NCI-H524 (cell line): ENCODE measurements at regions not wholly inside any gene's neighbourhood (a gene's known extent, or its start where the extent isn't known, plus 50 kb on each side); places are given as distances from the start of the nearest gene placed in this dataset.
"Not testable (repeated sequence)": the region's sequence is repeated elsewhere in the genome, so short reads cannot be mapped to it uniquely, and the experiment has no call there.

Experiments
- DNase-seq, 2 experiments: peaks; one replicate each; lab custom pipeline; 2025; lab: John Stamatoyannopoulos, UW

DNA sequence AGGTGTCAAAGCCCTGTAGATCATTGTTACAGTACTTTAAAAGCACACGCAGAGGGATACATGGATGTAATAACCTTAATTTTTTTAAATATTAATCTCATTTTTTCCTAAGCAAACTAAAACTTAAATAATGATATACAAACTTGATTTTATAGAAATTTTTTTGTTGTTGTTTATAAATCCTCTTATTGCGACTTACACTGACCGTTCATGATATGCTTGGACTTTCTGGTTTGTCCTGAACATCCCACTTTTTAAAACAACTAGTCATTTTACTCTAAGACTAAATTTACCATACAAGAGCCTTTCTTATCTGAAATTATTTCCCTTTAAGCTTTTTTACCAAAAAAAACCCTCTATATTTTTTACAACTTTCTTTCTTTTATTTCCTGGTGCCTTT lies 2106.0 kb downstream of the PCDH7 start:
- DNase-seq: no peak

DNA sequence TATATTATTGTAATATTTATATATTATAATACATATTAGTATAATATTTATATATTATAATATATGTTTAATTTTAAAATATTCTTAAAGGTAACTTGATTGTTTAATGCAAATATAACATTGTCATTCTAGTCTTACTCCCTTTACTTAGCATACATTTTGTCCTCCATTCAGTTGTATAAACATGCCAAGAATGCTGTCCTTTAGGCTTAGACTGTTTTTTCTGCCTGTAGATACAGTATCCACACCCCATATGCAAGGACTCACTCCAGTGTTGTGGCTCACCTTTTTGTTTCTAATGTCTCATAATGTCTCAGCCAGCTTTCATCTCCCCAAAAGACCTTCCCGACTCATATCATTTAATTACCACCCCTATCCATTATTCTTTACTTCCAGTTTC lies 2110.0 kb downstream of the PCDH7 start:
- DNase-seq: no peak

DNA sequence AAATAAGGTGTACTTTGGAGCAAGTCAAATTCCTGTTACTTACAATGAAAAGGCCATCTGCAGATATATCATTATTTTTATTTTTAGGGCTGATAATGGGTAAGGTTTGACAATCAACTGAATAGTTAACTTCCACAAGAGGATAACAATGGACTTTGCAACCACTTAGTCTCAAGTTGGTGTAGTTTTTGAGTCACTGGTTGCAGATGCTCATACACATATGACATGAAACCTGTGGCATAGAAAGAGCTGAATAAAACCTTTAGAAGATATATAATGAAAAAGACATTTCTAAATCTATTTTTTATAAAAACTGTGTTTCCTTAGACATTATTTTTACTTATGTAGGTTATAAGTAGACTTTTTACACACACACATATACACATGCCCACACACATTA lies 2110.9 kb downstream of the PCDH7 start:
- DNase-seq: no peak

DNA sequence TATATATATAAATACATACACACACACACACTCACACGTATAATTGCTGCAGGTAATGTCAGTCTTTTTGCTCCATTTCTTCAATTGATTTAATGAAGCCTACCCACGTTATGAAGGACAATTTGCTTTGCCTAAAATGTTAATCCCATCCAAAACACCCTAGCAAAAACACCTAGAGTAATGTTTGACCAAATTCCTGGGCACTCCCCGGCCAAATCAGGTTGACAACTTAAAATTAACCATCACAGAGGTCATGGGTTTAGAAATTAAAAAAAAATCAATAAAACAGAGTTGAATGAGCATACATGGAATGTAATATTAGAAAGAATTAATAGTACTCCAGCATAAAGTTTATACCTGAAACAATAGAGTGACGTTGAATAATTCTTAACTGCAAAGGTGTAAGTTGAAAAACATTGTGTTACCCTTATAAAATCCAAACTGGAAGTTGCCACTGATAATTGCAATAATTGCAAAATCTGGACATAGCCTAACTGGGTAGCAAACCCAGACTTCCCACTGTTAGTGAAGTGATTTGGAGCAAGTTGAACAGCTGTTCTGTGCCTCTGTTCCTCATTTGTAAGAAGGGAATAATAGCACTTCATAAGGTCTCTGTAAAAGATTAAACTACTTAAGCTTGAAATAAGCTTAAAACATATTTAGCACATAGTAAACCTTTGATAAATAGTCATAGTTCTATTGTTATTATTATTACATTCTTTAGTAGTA lies 2120.5 kb downstream of the PCDH7 start:
- peak; percentile 42 to 82 for DNase-seq

DNA sequence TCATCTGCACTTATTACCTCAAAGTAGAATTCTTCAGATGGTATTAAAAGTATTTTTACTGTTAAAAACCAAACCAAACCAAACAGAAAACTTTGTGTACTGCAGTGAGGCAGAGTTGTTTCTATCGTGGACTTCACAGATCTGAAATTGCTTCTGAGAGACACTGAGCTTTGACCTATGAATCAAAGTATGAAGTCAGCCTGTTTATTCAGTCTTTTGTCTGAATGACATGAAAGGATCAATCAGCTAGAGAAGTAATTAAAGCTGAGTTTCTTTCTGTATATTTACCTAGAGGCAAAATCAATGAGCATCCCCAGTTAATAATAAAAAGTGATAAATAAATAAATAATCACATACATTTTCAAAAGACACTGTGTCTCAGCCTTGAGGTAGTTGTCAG lies 2121.0 kb downstream of the PCDH7 start:
- peak in 1 of 2 experiments; percentile 50 for DNase-seq

DNA sequence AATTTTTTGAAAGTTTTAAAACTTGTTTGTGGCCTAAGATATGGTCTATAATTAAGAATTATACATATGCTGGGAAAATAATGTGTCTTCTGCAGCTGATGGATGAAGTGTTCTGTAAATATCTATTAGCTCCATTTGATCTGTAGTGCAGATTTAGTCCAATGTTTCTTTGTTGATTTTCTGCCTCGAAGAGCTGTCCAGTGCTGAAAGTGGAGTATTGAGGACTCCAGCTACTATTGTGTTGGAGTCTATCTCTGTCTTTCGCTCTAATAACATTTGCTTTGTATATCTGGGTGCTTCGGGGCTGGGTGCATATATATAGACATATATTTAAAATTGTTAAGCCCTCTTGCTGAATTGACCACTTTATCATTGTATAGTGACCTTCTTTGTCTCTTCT lies 2127.3 kb downstream of the PCDH7 start:
- DNase-seq: no peak

DNA sequence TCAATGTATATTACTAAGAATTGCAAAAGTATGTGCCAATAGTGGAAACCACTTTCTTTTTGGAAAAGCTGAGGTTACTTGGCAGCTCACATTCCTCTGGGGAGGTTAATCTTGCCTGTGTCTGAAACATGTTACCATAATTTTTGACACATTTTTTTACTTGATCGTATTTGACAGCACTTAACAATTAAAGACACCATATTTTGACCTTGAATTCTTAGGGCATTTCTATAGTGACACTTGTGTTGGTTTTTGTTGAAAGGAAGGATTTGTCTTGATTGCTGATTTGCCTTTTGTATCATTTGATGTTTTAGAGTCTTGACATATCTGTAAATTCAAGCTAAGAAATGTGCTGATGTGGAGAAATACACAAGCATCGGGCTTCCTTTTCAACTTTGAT lies 2135.5 kb downstream of the PCDH7 start:
- no peak for DNase-seq

DNA sequence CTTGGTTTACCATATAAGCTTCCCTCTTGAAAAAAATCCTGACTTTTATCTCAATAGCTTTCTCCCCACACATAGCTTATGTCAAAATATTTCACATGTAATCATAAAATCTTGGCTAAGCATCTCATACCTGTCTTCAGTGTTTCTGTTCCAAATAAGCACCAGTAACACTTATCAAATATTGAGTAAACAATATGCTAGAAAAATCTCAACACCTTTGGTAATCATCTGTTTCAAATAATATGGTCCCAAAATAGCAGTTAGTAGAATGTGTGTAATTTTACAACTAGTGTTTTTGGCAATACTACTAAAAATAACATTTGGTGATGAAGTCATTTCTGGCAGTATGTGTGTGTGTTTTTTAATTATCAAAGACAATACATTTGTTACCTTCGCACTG lies 2138.2 kb downstream of the PCDH7 start:
- no peak for DNase-seq

DNA sequence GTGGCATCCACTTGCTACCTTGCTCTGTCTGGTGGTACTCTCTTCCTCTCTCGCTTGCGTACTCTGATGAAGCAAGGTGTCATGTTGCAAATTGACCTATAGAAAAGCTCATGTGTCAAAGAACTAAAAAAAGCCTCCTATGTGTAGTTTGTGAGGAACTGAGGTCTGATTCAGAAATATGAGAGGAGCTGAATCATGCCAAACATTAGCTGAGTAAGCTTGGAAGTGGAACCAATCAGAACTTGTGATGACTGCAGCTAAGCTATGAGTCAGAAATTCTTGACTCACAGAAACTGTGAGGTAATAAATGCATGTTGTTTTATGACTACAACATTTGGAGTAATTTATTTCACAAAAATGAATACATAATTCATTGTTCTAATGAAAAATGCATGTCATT lies 2138.8 kb downstream of the PCDH7 start:
- no peak for DNase-seq

DNA sequence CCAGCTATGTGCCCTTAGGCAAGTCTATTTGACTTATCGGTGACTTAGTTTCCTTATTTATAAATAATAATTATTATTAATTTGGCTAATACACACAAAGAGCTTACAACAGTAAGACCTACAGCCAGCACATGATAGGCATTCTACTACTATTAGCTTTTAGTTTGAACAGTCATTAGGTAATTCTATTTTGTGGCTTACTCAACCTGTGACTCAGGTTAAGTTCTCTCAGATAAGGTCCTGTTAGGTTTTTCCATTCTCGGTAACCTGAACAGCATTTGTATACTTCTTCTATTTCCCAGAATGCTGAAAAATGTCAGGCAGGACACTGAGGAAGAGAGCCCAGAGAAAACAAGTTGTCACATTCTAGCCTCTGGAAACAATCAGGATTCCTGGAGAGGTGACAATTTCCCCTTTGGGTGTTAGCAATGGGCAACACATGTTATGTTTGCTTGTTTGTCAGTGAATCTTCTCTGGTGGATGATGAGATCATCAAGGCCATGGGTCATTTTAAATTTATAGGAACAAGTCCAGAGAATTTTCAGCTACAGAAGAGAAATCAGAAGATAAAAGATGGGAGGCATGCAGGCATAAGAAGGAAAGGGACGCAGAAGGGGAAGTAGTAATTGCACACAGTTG lies 2144.7 kb downstream of the PCDH7 start:
- no peak for DNase-seq

DNA sequence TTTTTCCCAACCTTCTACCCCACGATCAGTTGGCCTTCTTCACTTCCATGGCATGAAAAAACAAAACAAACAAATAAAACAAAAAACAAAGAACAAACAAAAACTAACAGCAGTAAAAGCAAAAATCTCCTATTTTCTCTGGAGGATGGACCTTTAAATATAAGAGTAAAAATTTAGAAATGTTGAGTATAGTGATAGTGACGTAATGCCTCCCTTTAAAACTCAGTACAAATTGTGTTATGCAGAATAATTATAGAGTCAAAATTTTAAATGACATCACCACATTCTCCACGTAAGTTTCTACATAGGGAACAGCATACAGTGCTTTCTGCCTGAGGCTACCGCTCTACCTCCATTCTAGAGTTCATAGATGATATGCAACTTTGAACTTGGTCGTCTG lies 2156.4 kb downstream of the PCDH7 start:
- no peak for DNase-seq

DNA sequence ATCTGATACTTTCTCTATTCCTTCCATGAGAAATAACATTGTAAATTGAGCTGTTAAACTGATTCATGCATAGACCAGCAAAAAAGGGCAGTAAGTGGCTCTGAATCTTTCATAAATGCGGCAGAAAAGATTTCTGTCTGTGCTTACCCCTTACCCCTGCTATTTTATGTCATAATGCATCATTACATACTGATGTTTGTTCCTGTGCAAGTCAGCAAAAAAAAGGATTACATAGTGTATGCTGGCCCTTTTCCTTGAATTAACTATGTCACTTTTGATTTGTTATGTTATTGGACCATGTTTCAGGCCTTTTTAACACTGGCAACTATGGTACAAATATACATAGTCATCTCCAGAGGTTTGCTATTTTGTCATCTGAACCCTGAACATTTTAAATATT lies 2159.7 kb downstream of the PCDH7 start:
- DNase-seq: no peak

DNA sequence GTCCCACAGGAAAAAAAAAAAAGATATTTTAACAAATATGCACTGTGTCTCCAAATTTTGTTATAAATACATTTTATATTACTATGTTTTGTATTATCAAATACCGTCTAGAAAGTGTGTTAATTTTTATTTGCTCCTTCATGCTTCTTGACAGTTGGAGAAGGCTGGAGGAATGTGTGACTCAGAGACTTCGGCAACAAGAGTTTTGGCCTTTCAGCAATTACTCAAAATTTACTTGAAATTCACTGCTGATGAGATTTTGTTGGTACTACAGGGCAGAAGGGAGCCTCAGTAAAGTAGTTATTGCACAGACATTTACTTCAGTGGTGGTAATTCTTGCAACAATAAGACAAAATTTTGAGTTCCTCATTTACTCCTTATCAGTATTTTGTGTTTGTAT lies 2164.0 kb downstream of the PCDH7 start:
- no peak for DNase-seq

DNA sequence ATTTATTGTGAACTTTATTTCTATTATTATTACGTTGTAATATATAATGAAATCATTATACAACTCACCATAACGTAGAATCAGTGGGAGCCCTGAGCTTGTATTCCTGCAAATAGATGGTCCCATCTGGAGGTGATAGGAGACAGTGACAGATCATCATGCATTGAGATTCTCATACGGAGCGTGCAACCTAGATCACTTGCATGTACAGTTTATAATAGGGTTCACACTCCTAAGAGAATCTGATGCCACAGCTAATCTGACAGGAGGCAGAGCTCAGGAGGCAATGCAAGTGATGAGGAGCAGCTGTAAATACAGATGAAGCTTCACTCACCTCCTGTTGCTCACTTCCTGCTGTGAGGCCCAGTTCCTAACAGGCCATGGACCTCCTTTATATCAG lies 2170.2 kb downstream of the PCDH7 start:
- DNase-seq: peak; percentile 0 to 49

DNA sequence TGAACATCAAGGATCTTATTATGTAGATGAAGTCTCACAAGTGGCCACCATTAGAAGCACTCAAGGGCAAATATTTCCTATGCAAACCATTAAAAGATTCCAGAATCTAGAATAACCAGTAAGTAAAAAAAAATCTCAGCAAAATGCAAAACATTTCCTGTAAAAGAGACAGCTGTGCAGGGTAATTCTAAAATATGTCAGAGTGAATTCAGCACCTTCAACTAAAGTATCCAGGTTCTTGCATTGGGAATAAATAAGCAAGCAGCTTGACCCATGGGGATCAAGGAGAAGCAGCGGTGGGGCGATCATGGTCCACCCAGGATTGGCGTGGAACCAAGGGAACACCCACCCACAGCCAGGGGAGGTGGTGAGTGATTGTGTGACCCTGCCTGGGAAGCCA lies 2188.9 kb downstream of the PCDH7 start:
- no peak for DNase-seq

DNA sequence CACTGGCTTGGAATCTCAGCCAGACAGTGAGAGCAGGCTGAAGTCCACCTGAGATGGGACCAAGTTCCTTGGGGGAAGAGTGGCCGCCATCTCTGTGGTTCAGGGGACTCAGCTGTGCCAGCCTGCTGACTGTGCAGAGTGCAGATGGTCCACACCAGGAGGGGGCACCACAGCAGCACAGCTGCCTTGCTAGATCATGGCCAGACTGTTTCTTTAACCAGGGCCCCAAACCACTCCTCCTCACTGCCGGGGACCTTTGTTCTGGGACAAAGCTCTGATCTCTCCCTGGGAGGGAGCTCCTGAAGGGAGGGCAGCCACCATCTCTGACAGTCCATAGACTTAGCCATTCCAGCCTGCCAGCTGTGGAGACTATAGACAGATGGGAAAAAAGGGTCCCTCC lies 2189.6 kb downstream of the PCDH7 start:
- no peak for DNase-seq

DNA sequence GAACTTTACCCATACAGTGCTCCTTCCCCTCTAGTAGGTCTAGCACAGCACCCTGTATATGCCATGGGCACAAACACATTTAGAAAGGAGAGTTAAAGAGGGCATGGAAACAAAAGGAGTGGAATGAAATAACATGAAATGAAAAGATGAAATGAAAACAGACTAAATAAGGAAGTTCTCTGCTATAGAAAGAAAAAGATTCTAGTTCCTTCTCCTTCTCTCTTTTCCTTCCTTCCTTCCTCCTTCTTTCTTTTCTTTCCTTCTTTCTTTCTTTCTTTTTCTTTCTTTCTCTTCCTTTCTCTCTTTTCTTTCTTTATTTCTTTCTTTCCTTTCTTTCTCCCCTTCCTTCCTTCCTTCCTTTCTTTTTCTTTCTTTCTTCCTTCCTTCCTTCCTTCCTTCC lies 2197.4 kb downstream of the PCDH7 start:
- DNase-seq: no peak

DNA sequence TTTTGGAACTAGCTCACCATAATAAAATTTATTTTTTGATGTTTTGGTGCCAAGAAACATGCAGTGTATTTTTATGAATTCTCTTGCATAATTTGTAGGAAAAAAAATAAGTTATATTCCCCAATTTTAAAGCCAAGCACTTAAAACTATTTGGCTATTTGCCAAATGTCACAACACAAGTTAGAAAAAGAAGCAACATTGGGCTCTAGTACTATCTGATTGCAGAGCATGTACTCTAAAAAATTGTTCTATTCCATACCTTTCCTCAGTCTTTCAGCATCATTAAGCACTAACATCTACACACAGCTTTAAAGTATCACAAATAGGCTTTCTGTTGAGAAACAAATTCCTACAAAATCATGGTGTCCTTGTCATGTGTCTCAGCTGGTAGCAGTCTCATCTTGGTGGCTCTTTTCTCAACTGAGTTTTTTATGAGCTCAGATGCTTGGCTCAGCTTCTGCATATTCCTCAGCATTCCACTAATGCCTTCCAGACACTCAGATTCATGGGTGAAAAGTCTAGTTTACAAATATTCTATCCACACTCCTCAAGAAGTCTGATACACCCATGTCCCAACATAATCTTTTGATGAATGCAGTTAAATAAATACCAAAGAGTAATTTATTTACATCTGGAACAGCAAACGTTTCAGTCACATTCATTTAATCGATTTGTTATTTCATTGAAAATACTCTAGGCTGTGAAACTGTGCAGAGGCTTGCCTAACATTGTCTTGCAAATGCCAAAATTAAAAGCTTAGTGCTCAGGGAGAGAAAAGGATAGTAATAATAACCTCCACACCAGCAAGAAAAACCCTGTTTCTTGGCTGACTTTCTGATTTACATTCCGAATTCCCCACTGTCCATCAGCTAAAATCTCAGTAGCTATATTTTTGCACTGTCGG lies 2209.9 kb downstream of the PCDH7 start:
- no peak for DNase-seq

DNA sequence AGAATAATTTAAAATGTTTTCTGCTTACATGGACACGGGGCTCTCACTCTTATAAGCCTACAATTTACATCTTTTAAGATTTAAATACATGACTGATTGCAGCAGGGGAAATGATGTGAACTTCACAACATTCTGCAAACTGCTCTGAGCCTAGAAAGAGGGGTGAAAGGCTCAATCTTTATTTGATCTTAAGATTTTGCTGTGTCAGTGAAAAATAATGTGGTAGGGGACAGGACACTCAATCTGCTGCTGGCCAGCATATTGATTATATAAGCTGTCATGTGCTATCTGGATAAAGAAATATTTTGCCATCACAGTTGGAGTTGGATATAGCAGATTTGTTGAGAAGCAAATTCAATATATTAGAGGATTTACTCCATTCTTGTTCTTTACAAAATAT lies 2210.5 kb downstream of the PCDH7 start:
- DNase-seq: no peak

DNA sequence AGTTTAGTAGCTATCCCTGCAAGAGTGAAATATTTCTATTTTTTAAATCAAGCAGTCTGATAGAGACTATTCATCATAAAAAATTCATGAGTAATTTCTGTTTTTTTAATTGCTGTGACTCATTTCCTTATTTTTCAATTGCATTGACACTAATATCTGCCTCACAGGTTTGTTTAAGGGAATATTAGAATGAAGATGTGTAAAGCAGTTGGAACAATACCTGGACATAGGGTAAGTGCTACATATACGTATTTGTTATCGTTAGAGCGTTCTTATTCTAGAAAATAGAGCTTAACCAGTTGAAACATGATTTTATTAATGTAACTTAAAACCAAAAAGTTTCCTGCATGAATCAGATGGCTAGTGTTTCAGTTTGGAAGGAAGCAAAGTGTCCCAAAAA lies 2211.3 kb downstream of the PCDH7 start:
- no peak for DNase-seq

DNA sequence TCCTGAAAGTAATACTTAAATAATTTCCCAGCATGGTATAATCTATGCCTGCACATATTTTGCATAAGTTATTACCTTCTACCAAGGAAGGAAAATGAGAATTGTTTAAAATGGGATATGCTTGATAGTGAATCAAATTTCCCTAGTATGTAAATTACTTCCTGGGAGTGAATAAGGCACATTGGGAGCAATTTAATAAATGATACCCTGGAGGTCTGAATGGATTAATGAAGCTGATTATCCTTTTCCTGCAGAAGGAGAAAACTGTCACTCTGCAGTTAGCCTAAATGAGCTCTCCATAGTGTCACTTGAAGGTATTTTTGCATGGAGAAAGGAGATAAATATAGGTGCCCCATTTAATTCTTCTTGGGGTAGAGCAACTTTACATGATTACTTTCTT lies 2212.0 kb downstream of the PCDH7 start:
- no peak for DNase-seq

DNA sequence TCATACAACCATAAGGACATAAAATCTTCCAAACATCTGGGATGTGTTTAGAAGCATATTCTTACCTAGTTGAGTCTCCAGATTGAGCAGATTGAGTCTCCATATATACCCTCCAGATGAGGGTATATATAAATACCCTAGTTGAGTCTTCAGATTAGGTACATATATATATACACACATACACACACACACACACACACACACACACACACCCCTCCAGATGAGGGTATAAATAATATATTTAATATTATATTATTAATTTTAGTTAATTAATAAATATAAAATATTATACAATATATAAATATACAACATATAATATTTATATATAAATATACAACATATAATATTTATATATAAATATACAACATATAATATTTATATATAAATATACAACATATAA lies 2219.1 kb downstream of the PCDH7 start:
- not testable (repeated sequence) for DNase-seq

DNA sequence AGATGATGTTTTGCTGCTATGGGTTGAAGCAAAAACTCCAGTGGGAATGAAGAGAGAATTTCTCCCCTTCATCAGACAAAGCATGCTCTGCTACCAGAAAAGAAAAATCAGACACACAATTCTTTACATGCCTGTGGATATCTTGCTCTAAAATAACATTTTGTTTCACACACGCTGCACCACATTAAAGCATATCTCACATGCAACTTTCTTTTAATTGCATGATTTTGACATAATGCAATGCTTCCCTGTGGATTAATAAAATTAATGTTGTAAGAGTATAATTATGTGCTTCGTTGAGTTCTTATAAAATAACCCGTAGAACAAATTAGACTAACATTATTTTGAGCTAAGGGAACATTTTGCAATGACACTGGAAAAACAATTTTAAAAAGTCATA lies 2230.7 kb downstream of the PCDH7 start:
- no peak for DNase-seq
